ENCODE measurements at regions not wholly inside any gene's neighbourhood (a gene's known extent, or its start where the extent isn't known, plus 50 kb on each side); places are given as distances from the start of the nearest gene placed in this dataset.

- Histone ChIP-seq H3K4me2 (ENCODE audit: low read depth, low read length) (no peak overlapping the region), H3K18ac (ENCODE audit: low read depth, low read length) (no peak overlapping the region), H2BK20ac (ENCODE audit: low read depth, low read length) (no peak overlapping the region), H3K9me1 (ENCODE audit: insufficient read depth, low read length) (no peaks in the 10 kb centered on the region), H3K4me1 (ENCODE audit: control insufficient read depth, insufficient read depth, low read length) (no peaks in the 10 kb centered on the region), H3K9me3 (ENCODE audit: control insufficient read depth, insufficient read depth, low read length) (peaks cover 2% of the 10 kb centered on the region; the same call in 1 of the 2 replicates), H3K27me3 (ENCODE audit: control insufficient read depth, insufficient read depth, low read length) (no peaks in the 10 kb centered on the region), H3K23ac (ENCODE audit: low read depth, low read length) (no peak overlapping the region), H4K5ac (ENCODE audit: low read depth, low read length) (no peak overlapping the region), H3K14ac (replicated peaks; ENCODE audit: low read depth, low read length) (no peak overlapping the region), H3K36me3 (ENCODE audit: control insufficient read depth, insufficient read depth, low read length) (no peaks in the 10 kb centered on the region), H4K91ac (ENCODE audit: insufficient read depth, low read depth, low read length) (no peak overlapping the region), H2AK9ac (replicated peaks; ENCODE audit: low read depth, low read length, poor library complexity) (no peak overlapping the region), H3K4me3 (ENCODE audit: insufficient read depth, low read depth, low read length) (no peak overlapping the region), H4K8ac (ENCODE audit: low read depth in 2 of 2, low read length in 2 of 2) (no peak overlapping the region), H2AK5ac (ENCODE audit: low read depth, low read length) (no peak overlapping the region), H3K9ac (ENCODE audit: low read depth, low read length) (no peak overlapping the region), H4K20me1 (ENCODE audit: insufficient read depth, low read length) (no peaks in the 10 kb centered on the region), H3K56ac (ENCODE audit: extremely low read depth, insufficient read depth, low read length) (no peak overlapping the region), H2BK120ac (ENCODE audit: low read depth, low read length) (no peak overlapping the region), H2AFZ (replicated peaks; ENCODE audit: low read length, poor library complexity) (no peak overlapping the region), H3K27ac (ENCODE audit: insufficient read depth, low read length) (no peak overlapping the region), H3K79me1 (ENCODE audit: low read depth in 1 of 2, low read length in 2 of 2) (no peaks in the 10 kb centered on the region), H2BK15ac (ENCODE audit: low read depth, low read length) (no peak overlapping the region), H3K4ac (ENCODE audit: low read depth, low read length) (no peak overlapping the region), H2BK5ac (ENCODE audit: low read depth, low read length, poor library complexity, severe bottlenecking) (no peak overlapping the region)
- BruUV-seq (replicated peaks), result no TSS peak
- ChIA-PET CTCF (no interaction called here), POLR2A (ENCODE audit: unreplicated experiment) (no interaction called here)
- no peak for ATAC-seq (ENCODE audit: low read depth)
- no peak for DNase-seq
- no peak for TF ChIP-seq NFE2L2 (IDR thresholded peaks at IDR 0.05; ENCODE audit: low read depth, low read length)
- no peak for TF ChIP-seq MAFK (IDR thresholded peaks at IDR 0.05; ENCODE audit: low read depth, low read length)
- TF ChIP-seq RCOR1 (IDR thresholded peaks at IDR 0.05; ENCODE audit: insufficient replicate concordance, low read length), result no peak
- no peak for TF ChIP-seq MXI1 (IDR thresholded peaks at IDR 0.05; ENCODE audit: borderline replicate concordance, low read depth, low read length)
- TF ChIP-seq SMC3 (IDR thresholded peaks at IDR 0.05; ENCODE audit: low read depth, low read length), result no peak
- TF ChIP-seq ELK1 (IDR thresholded peaks at IDR 0.05; ENCODE audit: borderline replicate concordance, low read depth, low read length), result no peak
- TF ChIP-seq CHD1 (IDR thresholded peaks at IDR 0.05; ENCODE audit: low read depth, low read length), result no peak
- no peak for TF ChIP-seq RFX5 (IDR thresholded peaks at IDR 0.05; ENCODE audit: low read depth, low read length)
- TF ChIP-seq CTCF (conservative IDR thresholded peaks at IDR 0.05; ENCODE audit: low read depth, low read length), result no peak
- no peak for TF ChIP-seq CEBPB (IDR thresholded peaks at IDR 0.05; ENCODE audit: low read depth, low read length)
- TF ChIP-seq USF2 (IDR thresholded peaks at IDR 0.05; ENCODE audit: low read depth, low read length), result no peak
- TF ChIP-seq MAZ (IDR thresholded peaks at IDR 0.05; ENCODE audit: borderline replicate concordance, low read depth, low read length), result no peak
- no peak for TF ChIP-seq FOS (IDR thresholded peaks at IDR 0.05; ENCODE audit: low read depth, low read length)
- in situ Hi-C loops (cut with MboI; ENCODE audit: low sequenced_read_pairs) (no loop called here), intact Hi-C loops (cut with micrococcal nuclease) (no loop called here), dilution Hi-C loops (cut with HindIII; ENCODE audit: low sequenced_read_pairs, unreplicated experiment) (no loop called here)
- WGBS, 2 experiments (ENCODE audit: extremely low coverage in 2 of 2, insufficient read length in 1 of 2), result 100% methylated on average over 1 of the region's 4 CpGs; no CpG with 5 or more reads in 1 of the 2 experiments
Observed at GRCh38 chr16:73771196-73772064, 525.2 kb upstream of the PSMD7 start.
